NT2/D1 (cell line): ENCODE measurements at regions not wholly inside any gene's neighbourhood (a gene's known extent, or its start where the extent isn't known, plus 50 kb on each side); places are given as distances from the start of the nearest gene placed in this dataset.

ENCODE experiments used
- SUZ12 ChIP-seq: IDR thresholded peaks from 2 replicates; pipeline ENCODE4 v1.6.1; 2011; ENCODE audit not compliant: insufficient read length, insufficient read depth; ENCODE audit errors: extremely low read depth
- YY1 ChIP-seq: IDR thresholded peaks from 2 replicates; pipeline ENCODE4 v1.6.1; 2011; ENCODE audit not compliant: insufficient read length, insufficient read depth
- ZNF274 ChIP-seq: IDR thresholded peaks from 2 replicates; pipeline ENCODE4 v1.6.1; 2011; ENCODE audit warnings: mild to moderate bottlenecking, low read depth, low read length

GRCh38 chr14:56709201-56709600 is 101.1 kb downstream of the OTX2 start:
- TF ChIP-seq YY1 (no peak), ZNF274 (no peak), SUZ12 (no peak)
